IMR-90 (cell line): ENCODE measurements at regions not wholly inside any gene's neighbourhood (a gene's known extent, or its start where the extent isn't known, plus 50 kb on each side); places are given as distances from the start of the nearest gene placed in this dataset.

Source experiments
- ATAC-seq: fragments of 200-7000 bp; cut with Tn5 transposase; 2 replicates; pipeline ENCODE4 v1.9.1; 2020; ENCODE audit warnings: low read depth, mild to moderate bottlenecking, moderate library complexity
- BruUV-seq: library from RNA; stranded (reverse); fragments of 400-500 nt; replicated peaks from 2 replicates; lab custom pipeline; 2021; lab: Mats Ljungman, UMichigan
- CTCF ChIA-PET: fragments of 300-600 bp; formaldehyde crosslinking; extraction: SDS; loops from one replicate; lab custom pipeline; 2021; ENCODE audit warnings: antibody characterized with exemption; lab: Yijun Ruan, JAX
- POLR2A ChIA-PET: fragments of 300-600 bp; sonication (Branson Sonifier 250); formaldehyde crosslinking; loops from one replicate; lab custom pipeline; 2022; ENCODE audit warnings: antibody characterized with exemption; ENCODE audit not compliant: unreplicated experiment; lab: Charles Lee
- DNase-seq: peaks from one replicate; pipeline ENCODE4 v3.0.0; 2013
- H2AFZ ChIP-seq: replicated peaks from 2 replicates; pipeline ENCODE3; 2013; ENCODE audit warnings: low read length, mild to moderate bottlenecking; ENCODE audit not compliant: poor library complexity
- H2AK5ac ChIP-seq: 2 replicates; pipeline ENCODE4 v1.6.1; 2013; ENCODE audit warnings: low read depth, low read length, inconsistent platforms
- H2AK9ac ChIP-seq: replicated peaks from 2 replicates; pipeline ENCODE3; 2013; ENCODE audit warnings: mild to moderate bottlenecking, low read depth, low read length, moderate library complexity; ENCODE audit not compliant: poor library complexity
- H2BK120ac ChIP-seq: 2 replicates; pipeline ENCODE4 v1.6.1; 2013; ENCODE audit warnings: low read depth, low read length, inconsistent platforms
- H2BK15ac ChIP-seq: 3 replicates; pipeline ENCODE4 v1.6.1; 2013; ENCODE audit warnings: low read depth, low read length, inconsistent platforms
- H2BK20ac ChIP-seq: 2 replicates; pipeline ENCODE4 v1.6.1; 2013; ENCODE audit warnings: low read depth, mild to moderate bottlenecking, inconsistent platforms, low read length, moderate library complexity
- H2BK5ac ChIP-seq: 2 replicates; pipeline ENCODE4 v1.6.1; 2013; ENCODE audit warnings: mild to moderate bottlenecking, low read depth, low read length, inconsistent platforms; ENCODE audit not compliant: poor library complexity, severe bottlenecking
- H3K14ac ChIP-seq: replicated peaks from 2 replicates; pipeline ENCODE4 v1.6.1; 2013; ENCODE audit warnings: low read depth, low read length, inconsistent platforms
- H3K18ac ChIP-seq: 2 replicates; pipeline ENCODE4 v1.6.1; 2013; ENCODE audit warnings: low read depth, low read length, control low read depth
- H3K23ac ChIP-seq: 2 replicates; pipeline ENCODE4 v1.6.1; 2013; ENCODE audit warnings: low read depth, low read length, inconsistent platforms
- H3K27ac ChIP-seq: 2 replicates; pipeline ENCODE4 v1.5.1; 2013; ENCODE audit warnings: mild to moderate bottlenecking, control low read depth, low read length; ENCODE audit not compliant: insufficient read depth
- H3K27me3 ChIP-seq: 2 replicates; pipeline ENCODE4 v1.6.1; 2013; ENCODE audit warnings: low read length; ENCODE audit not compliant: control insufficient read depth, insufficient read depth
- H3K36me3 ChIP-seq: 2 replicates; pipeline ENCODE4 v1.6.1; 2013; ENCODE audit warnings: low read length, mixed read lengths; ENCODE audit not compliant: control insufficient read depth, insufficient read depth
- H3K4ac ChIP-seq: 2 replicates; pipeline ENCODE4 v1.6.1; 2013; ENCODE audit warnings: low read depth, low read length, inconsistent platforms
- H3K4me1 ChIP-seq: 2 replicates; pipeline ENCODE4 v1.6.1; 2013; ENCODE audit warnings: low read length, mixed read lengths; ENCODE audit not compliant: control insufficient read depth, insufficient read depth
- H3K4me2 ChIP-seq: 2 replicates; pipeline ENCODE4 v1.6.1; 2013; ENCODE audit warnings: low read depth, mild to moderate bottlenecking, control low read depth, low read length, moderate library complexity
- H3K4me3 ChIP-seq: 2 replicates; pipeline ENCODE4 v1.5.1; 2013; ENCODE audit warnings: low read depth, mild to moderate bottlenecking, control low read depth, low read length, moderate library complexity; ENCODE audit not compliant: insufficient read depth
- H3K56ac ChIP-seq: 2 replicates; pipeline ENCODE4 v1.6.1; 2013; ENCODE audit warnings: low read length, inconsistent platforms; ENCODE audit not compliant: insufficient read depth; ENCODE audit errors: extremely low read depth
- H3K79me1 ChIP-seq, 2 experiments: 2 replicates each; pipeline ENCODE4 v1.6.1; 2013; ENCODE audit warnings: low read length in 2 of 2, inconsistent platforms in 1 of 2, low read depth in 1 of 2
- H3K9ac ChIP-seq: 2 replicates; pipeline ENCODE4 v1.6.1; 2013; ENCODE audit warnings: low read depth, low read length, control low read depth
- H3K9me1 ChIP-seq: 2 replicates; pipeline ENCODE4 v1.6.1; 2013; ENCODE audit warnings: low read length, inconsistent platforms; ENCODE audit not compliant: insufficient read depth
- H3K9me3 ChIP-seq: 2 replicates; pipeline ENCODE4 v1.6.1; 2013; ENCODE audit warnings: low read length; ENCODE audit not compliant: control insufficient read depth, insufficient read depth
- H4K20me1 ChIP-seq: 2 replicates; pipeline ENCODE4 v1.6.1; 2013; ENCODE audit warnings: low read length, inconsistent platforms; ENCODE audit not compliant: insufficient read depth
- H4K5ac ChIP-seq: 2 replicates; pipeline ENCODE4 v1.6.1; 2013; ENCODE audit warnings: mild to moderate bottlenecking, low read depth, low read length, control low read depth
- H4K8ac ChIP-seq, 2 experiments: 2 replicates each; pipeline ENCODE4 v1.6.1; 2013; ENCODE audit warnings: low read depth in 2 of 2, low read length in 2 of 2, control low read depth in 1 of 2, inconsistent platforms in 1 of 2
- H4K91ac ChIP-seq: 2 replicates; pipeline ENCODE4 v1.6.1; 2013; ENCODE audit warnings: low read depth, low read length, inconsistent platforms; ENCODE audit not compliant: insufficient read depth
- BHLHE40 ChIP-seq: fragments of 150-350 bp; IDR thresholded peaks from 2 replicates; pipeline ENCODE4 v1.6.1; 2016; ENCODE audit warnings: mild to moderate bottlenecking, low read depth, low read length
- CEBPB ChIP-seq: IDR thresholded peaks from 2 replicates; pipeline ENCODE4 v1.6.1; 2012; ENCODE audit warnings: low read depth, low read length, improper control_type of control experiment
- CHD1 ChIP-seq: IDR thresholded peaks from 2 replicates; pipeline ENCODE4 v1.6.1; 2012; ENCODE audit warnings: low read depth, low read length, improper control_type of control experiment
- CTCF ChIP-seq: conservative IDR thresholded peaks from 2 replicates; pipeline ENCODE4 v1.5.1; 2012; ENCODE audit warnings: mild to moderate bottlenecking, low read depth, low read length, improper control_type of control experiment
- ELK1 ChIP-seq: fragments of 150-350 bp; IDR thresholded peaks from 2 replicates; pipeline ENCODE4 v1.6.1; 2016; ENCODE audit warnings: low read depth, mild to moderate bottlenecking, low read length, moderate library complexity, borderline replicate concordance
- FOS ChIP-seq: fragments of 150-350 bp; IDR thresholded peaks from 2 replicates; pipeline ENCODE4 v1.6.1; 2016; ENCODE audit warnings: low read depth, low read length
- MAFK ChIP-seq: IDR thresholded peaks from 2 replicates; pipeline ENCODE4 v1.6.1; 2012; ENCODE audit warnings: low read depth, low read length, improper control_type of control experiment
- MAZ ChIP-seq: IDR thresholded peaks from 2 replicates; pipeline ENCODE4 v1.6.1; 2012; ENCODE audit warnings: low read depth, mild to moderate bottlenecking, low read length, improper control_type of control experiment, moderate library complexity, borderline replicate concordance
- MXI1 ChIP-seq: IDR thresholded peaks from 2 replicates; pipeline ENCODE4 v1.6.1; 2012; ENCODE audit warnings: low read depth, mild to moderate bottlenecking, low read length, moderate library complexity, borderline replicate concordance
- NFE2L2 ChIP-seq: fragments of 150-350 bp; IDR thresholded peaks from 2 replicates; pipeline ENCODE4 v1.6.1; 2016; ENCODE audit warnings: low read depth, mild to moderate bottlenecking, low read length
- POLR2A ChIP-seq: IDR thresholded peaks from 2 replicates; pipeline ENCODE4 v1.6.1; 2012; ENCODE audit warnings: mild to moderate bottlenecking, low read depth, low read length
- RAD21 ChIP-seq: IDR thresholded peaks from 2 replicates; pipeline ENCODE4 v1.6.1; 2012; ENCODE audit warnings: low read length, improper control_type of control experiment
- RCOR1 ChIP-seq: IDR thresholded peaks from 2 replicates; pipeline ENCODE4 v1.6.1; 2012; ENCODE audit warnings: mild to moderate bottlenecking, low read length, improper control_type of control experiment; ENCODE audit not compliant: insufficient replicate concordance
- RFX5 ChIP-seq: IDR thresholded peaks from 2 replicates; pipeline ENCODE4 v1.8.0; 2012; ENCODE audit warnings: low read depth, mild to moderate bottlenecking, low read length, moderate library complexity
- SMC3 ChIP-seq: fragments of 150-350 bp; IDR thresholded peaks from 2 replicates; pipeline ENCODE4 v1.6.1; 2016; ENCODE audit warnings: low read depth, mild to moderate bottlenecking, antibody characterized with exemption, low read length, moderate library complexity
- USF2 ChIP-seq: fragments of 150-350 bp; IDR thresholded peaks from 2 replicates; pipeline ENCODE4 v1.6.1; 2017; ENCODE audit warnings: mild to moderate bottlenecking, antibody characterized with exemption, low read length, low read depth
- WGBS, 2 experiments: methylation state at CpG; one replicate each; pipeline versions ENCODE4 v1.1.5 to v1.1.7; 2013; ENCODE audit warnings: missing lambda C conversion rate in 2 of 2; ENCODE audit not compliant: insufficient read length in 1 of 2; ENCODE audit errors: extremely low coverage in 2 of 2; 5-methylcytosine and 5-hydroxymethylcytosine counted together
- dilution Hi-C: fragments of 300-500 bp; cut with HindIII; formaldehyde crosslinking; loops from one replicate; pipeline ENCODE4 v1.14.3; 2018; ENCODE audit warnings: low sequenced_read_pairs; ENCODE audit not compliant: unreplicated experiment
- in situ Hi-C: fragments of 300-500 bp; cut with MboI; formaldehyde crosslinking; loops from 3 replicates; pipeline ENCODE4 v1.14.3; 2019; ENCODE audit warnings: low sequenced_read_pairs, inconsistent platforms, mixed read lengths
- intact Hi-C: fragments of 100-400 bp; cut with micrococcal nuclease; formaldehyde crosslinking; loops from 2 replicates; pipeline ENCODE4 v1.10.0; 2022

- ChIA-PET POLR2A (no interaction called here), CTCF (no interaction called here)
- Histone ChIP-seq H3K36me3 (no peaks in the 10 kb centered on the region), H3K4me3 (no peak overlapping the region), H2BK120ac (no peak overlapping the region), H4K91ac (no peak overlapping the region), H4K20me1 (no peaks in the 10 kb centered on the region), H3K4me2 (no peak overlapping the region), H3K14ac (no peak overlapping the region), H3K9ac (no peak overlapping the region), H4K5ac (no peak overlapping the region), H2AK9ac (no peak overlapping the region), H3K79me1 (no peaks in the 10 kb centered on the region), H3K4ac (no peak overlapping the region), H3K9me3 (no peaks in the 10 kb centered on the region), H3K27ac (no peak overlapping the region), H3K56ac (no peak overlapping the region), H2BK15ac (no peak overlapping the region), H2AK5ac (no peak overlapping the region), H3K27me3 (no peaks in the 10 kb centered on the region), H3K23ac (no peak overlapping the region), H2BK20ac (no peak overlapping the region), H3K9me1 (no peaks in the 10 kb centered on the region), H2BK5ac (no peak overlapping the region), H4K8ac (no peak overlapping the region), H2AFZ (no peak overlapping the region), H3K18ac (no peak overlapping the region), H3K4me1 (no peaks in the 10 kb centered on the region)
- no TSS peak for BruUV-seq
- DNase-seq = no peak
- 33% methylated on average over 1 of the region's 4 CpGs; no CpG with 5 or more reads in 1 of the 2 experiments for WGBS, 2 experiments
- intact Hi-C loops = no loop called here
- TF ChIP-seq RFX5 (no peak), USF2 (no peak), ELK1 (no peak), SMC3 (no peak), CTCF (no peak), RAD21 (no peak), MAZ (no peak), CEBPB (no peak), BHLHE40 (no peak), CHD1 (no peak), POLR2A (no peak), MXI1 (no peak), RCOR1 (no peak), NFE2L2 (no peak), FOS (no peak), MAFK (no peak)
- in situ Hi-C loops = no loop called here
- ATAC-seq = no peak
- dilution Hi-C loops = no loop called here
Observed at GRCh38 chr4:8682296-8682695, 89.7 kb downstream of the CPZ start.
